ENCODE measurements at regions not wholly inside any gene's neighbourhood (a gene's known extent, or its start where the extent isn't known, plus 50 kb on each side); places are given as distances from the start of the nearest gene placed in this dataset.
A peak's percentile ranks its signal among the peaks of the same experiment; 100 is the strongest.

- no peak for TF ChIP-seq CTCF (IDR thresholded peaks at IDR 0.05; ENCODE audit: insufficient read depth, low read depth, low read length)
- H3K4me3 ChIP-seq (ENCODE audit: low read depth, low read length), result no peak overlapping the region
- peak; percentile 18 for DNase-seq (ENCODE audit: low read depth)
Measured at GRCh38 chr2:144201868-144202468, 318.0 kb downstream of the ZEB2 start.

GRCh38 chr2:144201126-144201525 is 318.8 kb downstream of the ZEB2 start:
- no peak overlapping the region for H3K4me3 ChIP-seq (ENCODE audit: low read depth, low read length)
- DNase-seq (ENCODE audit: low read depth), result no peak
- no peak for TF ChIP-seq CTCF (IDR thresholded peaks at IDR 0.05; ENCODE audit: insufficient read depth, low read depth, low read length)

- H3K4me3 ChIP-seq (ENCODE audit: low read depth, low read length), result no peak overlapping the region
- no peak for TF ChIP-seq CTCF (IDR thresholded peaks at IDR 0.05; ENCODE audit: insufficient read depth, low read depth, low read length)
- peak; percentile 38 for DNase-seq (ENCODE audit: low read depth)
Measured at GRCh38 chr2:144198116-144198515, 321.8 kb downstream of the ZEB2 start.

- no peak for DNase-seq (ENCODE audit: low read depth)
- no peak overlapping the region for H3K4me3 ChIP-seq (ENCODE audit: low read depth, low read length)
- no peak for TF ChIP-seq CTCF (IDR thresholded peaks at IDR 0.05; ENCODE audit: insufficient read depth, low read depth, low read length)
Measured at GRCh38 chr2:144194326-144195071, 325.4 kb downstream of the ZEB2 start.

- no peak overlapping the region for H3K4me3 ChIP-seq (ENCODE audit: low read depth, low read length)
- TF ChIP-seq CTCF (IDR thresholded peaks at IDR 0.05; ENCODE audit: insufficient read depth, low read depth, low read length), result no peak
- DNase-seq (ENCODE audit: low read depth), result no peak
Measured at GRCh38 chr2:144190908-144191605, 328.9 kb downstream of the ZEB2 start.

- H3K4me3 ChIP-seq (ENCODE audit: low read depth, low read length), result no peak overlapping the region
- peak; percentile 70 for DNase-seq (ENCODE audit: low read depth)
- TF ChIP-seq CTCF (IDR thresholded peaks at IDR 0.05; ENCODE audit: insufficient read depth, low read depth, low read length), result no peak
Measured at GRCh38 chr2:144183727-144184126, 336.2 kb downstream of the ZEB2 start.

Measured in fibroblast of villous mesenchyme (primary cell).